ENCODE measurements at regions not wholly inside any gene's neighbourhood (a gene's known extent, or its start where the extent isn't known, plus 50 kb on each side); places are given as distances from the start of the nearest gene placed in this dataset.

GRCh38 chr5:2249442-2249841, 366.7 kb upstream of the IRX4 start:
- H3K4me3 ChIP-seq (ENCODE audit: low read depth, low read length) = no peak overlapping the region
- H3K27me3 ChIP-seq (replicated peaks) = no peaks in the 10 kb centered on the region
- in situ Hi-C loops (cut with HindIII; ENCODE audit: low pct_ligation_motif_present, low sequenced_read_pairs) = no loop called here
- no peak for TF ChIP-seq CTCF (IDR thresholded peaks at IDR 0.05; ENCODE audit: low read depth, low read length, missing control alignments)
- H3K36me3 ChIP-seq (replicated peaks) = no peaks in the 10 kb centered on the region
- no peak for DNase-seq
- H3K27ac ChIP-seq = no peak overlapping the region

- Histone ChIP-seq H3K27ac (no peak overlapping the region), H3K36me3 (replicated peaks) (no peaks in the 10 kb centered on the region), H3K27me3 (replicated peaks) (no peaks in the 10 kb centered on the region), H3K4me3 (ENCODE audit: low read depth, low read length) (no peak overlapping the region)
- no peak for TF ChIP-seq CTCF (IDR thresholded peaks at IDR 0.05; ENCODE audit: low read depth, low read length, missing control alignments)
- no peak for DNase-seq
- in situ Hi-C loops (cut with HindIII; ENCODE audit: low pct_ligation_motif_present, low sequenced_read_pairs) = no loop called here
Measured at GRCh38 chr5:2249026-2249425, 366.3 kb upstream of the IRX4 start.

- H3K27me3 ChIP-seq (replicated peaks) = no peaks in the 10 kb centered on the region
- no peak for TF ChIP-seq CTCF (IDR thresholded peaks at IDR 0.05; ENCODE audit: low read depth, low read length, missing control alignments)
- H3K36me3 ChIP-seq (replicated peaks) = no peaks in the 10 kb centered on the region
- H3K4me3 ChIP-seq (ENCODE audit: low read depth, low read length) = no peak overlapping the region
- DNase-seq = no peak
- in situ Hi-C loops (cut with HindIII; ENCODE audit: low pct_ligation_motif_present, low sequenced_read_pairs) = no loop called here
- no peak overlapping the region for H3K27ac ChIP-seq
Measured at GRCh38 chr5:2242539-2242938, 359.8 kb upstream of the IRX4 start.

GRCh38 chr5:2241842-2242241, 359.1 kb upstream of the IRX4 start:
- DNase-seq = no peak
- in situ Hi-C loops (cut with HindIII; ENCODE audit: low pct_ligation_motif_present, low sequenced_read_pairs) = no loop called here
- H3K4me3 ChIP-seq (ENCODE audit: low read depth, low read length) = no peak overlapping the region
- no peaks in the 10 kb centered on the region for H3K36me3 ChIP-seq (replicated peaks)
- TF ChIP-seq CTCF (IDR thresholded peaks at IDR 0.05; ENCODE audit: low read depth, low read length, missing control alignments) = no peak
- H3K27ac ChIP-seq = no peak overlapping the region
- no peaks in the 10 kb centered on the region for H3K27me3 ChIP-seq (replicated peaks)

GRCh38 chr5:2240118-2240904, 357.6 kb upstream of the IRX4 start:
- Histone ChIP-seq H3K4me3 (ENCODE audit: low read depth, low read length) (no peak overlapping the region), H3K27ac (no peak overlapping the region), H3K27me3 (replicated peaks) (no peaks in the 10 kb centered on the region), H3K36me3 (replicated peaks) (no peaks in the 10 kb centered on the region)
- no peak for DNase-seq
- in situ Hi-C loops (cut with HindIII; ENCODE audit: low pct_ligation_motif_present, low sequenced_read_pairs) = no loop called here
- no peak for TF ChIP-seq CTCF (IDR thresholded peaks at IDR 0.05; ENCODE audit: low read depth, low read length, missing control alignments)

Measured in brain microvascular endothelial cell (primary cell).